Mesendoderm (in vitro differentiated cells): ENCODE measurements at regions not wholly inside any gene's neighbourhood (a gene's known extent, or its start where the extent isn't known, plus 50 kb on each side); places are given as distances from the start of the nearest gene placed in this dataset. TPM values are rescaled to one million over a fixed set of nuclear protein-coding genes. Genes with fewer than 3 reads are reported as not detected.

Experiments
- DNase-seq: peaks from one replicate; pipeline ENCODE4 v3.0.0; 2013
- H2AK5ac ChIP-seq: 2 replicates; pipeline ENCODE4 v1.6.1; 2013; ENCODE audit warnings: low read length, inconsistent platforms
- H2BK120ac ChIP-seq: 2 replicates; pipeline ENCODE4 v1.6.1; 2013; ENCODE audit warnings: low read depth, mild to moderate bottlenecking, low read length, moderate library complexity, mixed read lengths
- H2BK15ac ChIP-seq: replicated peaks from 2 replicates; pipeline ENCODE4 v1.6.1; 2013; ENCODE audit warnings: low read depth, mild to moderate bottlenecking, moderate library complexity
- H2BK5ac ChIP-seq: 2 replicates; pipeline ENCODE4 v1.6.1; 2013; ENCODE audit warnings: low read length, inconsistent platforms
- H3K18ac ChIP-seq: 2 replicates; pipeline ENCODE4 v1.6.1; 2013; ENCODE audit warnings: mild to moderate bottlenecking, low read length, mixed read lengths
- H3K23ac ChIP-seq: one replicate; pipeline ENCODE4 v1.6.1; 2013; ENCODE audit warnings: low read length
- H3K27ac ChIP-seq: 2 replicates; pipeline ENCODE4 v1.5.1; 2013; ENCODE audit warnings: low read depth, mild to moderate bottlenecking, inconsistent platforms, low read length, moderate library complexity
- H3K27me3 ChIP-seq: 2 replicates; pipeline ENCODE4 v1.6.1; 2013; ENCODE audit warnings: low read length, control low read depth, mild to moderate bottlenecking, inconsistent platforms; ENCODE audit not compliant: insufficient read depth, poor library complexity
- H3K36me3 ChIP-seq: 2 replicates; pipeline ENCODE4 v1.6.1; 2013; ENCODE audit warnings: low read length, inconsistent platforms; ENCODE audit not compliant: control insufficient read depth, insufficient read depth
- H3K4ac ChIP-seq: one replicate; pipeline ENCODE4 v1.6.1; 2013; ENCODE audit warnings: low read depth, mild to moderate bottlenecking, low read length, moderate library complexity
- H3K4me1 ChIP-seq: 2 replicates; pipeline ENCODE4 v1.6.1; 2013; ENCODE audit warnings: low read depth, low read length, inconsistent platforms; ENCODE audit not compliant: control insufficient read depth
- H3K4me2 ChIP-seq: 2 replicates; pipeline ENCODE4 v1.6.1; 2013; ENCODE audit warnings: low read length
- H3K4me3 ChIP-seq: 2 replicates; pipeline ENCODE4 v1.5.1; 2013; ENCODE audit warnings: mild to moderate bottlenecking, low read length
- H3K56ac ChIP-seq: one replicate; pipeline ENCODE4 v1.6.1; 2013; ENCODE audit warnings: low read length
- H3K79me1 ChIP-seq: 2 replicates; pipeline ENCODE4 v1.6.1; 2013; ENCODE audit warnings: low read length, inconsistent platforms
- H3K79me2 ChIP-seq: 2 replicates; pipeline ENCODE4 v1.6.1; 2013; ENCODE audit warnings: mild to moderate bottlenecking, low read length; ENCODE audit not compliant: control insufficient read depth, insufficient read depth
- H3K9ac ChIP-seq: 2 replicates; pipeline ENCODE4 v1.6.1; 2013; ENCODE audit warnings: low read length, inconsistent platforms
- H4K5ac ChIP-seq: one replicate; pipeline ENCODE4 v1.6.1; 2013; ENCODE audit warnings: low read length
- H4K8ac ChIP-seq: one replicate; pipeline ENCODE4 v1.6.1; 2013; ENCODE audit warnings: low read depth, mild to moderate bottlenecking, control low read depth, low read length, moderate library complexity
- WGBS: extraction: QIAGEN DNeasy Blood & Tissue Kit; methylation state at CpG from one replicate; pipeline ENCODE4 v1.1.7; 2013; ENCODE audit warnings: low lambda C conversion rate, missing lambda C conversion rate; ENCODE audit not compliant: insufficient coverage; ENCODE audit errors: extremely low coverage; 5-methylcytosine and 5-hydroxymethylcytosine counted together
- small RNA-seq: library from polyadenylated mRNA; stranded (forward); fragments of <200 nt; extraction: miRNeasy Mini kit (QIAGEN cat#:217004); gene quantifications from one replicate; pipeline ENCODE3, GENCODE V24; 2013; ENCODE audit not compliant: insufficient read depth

DNA sequence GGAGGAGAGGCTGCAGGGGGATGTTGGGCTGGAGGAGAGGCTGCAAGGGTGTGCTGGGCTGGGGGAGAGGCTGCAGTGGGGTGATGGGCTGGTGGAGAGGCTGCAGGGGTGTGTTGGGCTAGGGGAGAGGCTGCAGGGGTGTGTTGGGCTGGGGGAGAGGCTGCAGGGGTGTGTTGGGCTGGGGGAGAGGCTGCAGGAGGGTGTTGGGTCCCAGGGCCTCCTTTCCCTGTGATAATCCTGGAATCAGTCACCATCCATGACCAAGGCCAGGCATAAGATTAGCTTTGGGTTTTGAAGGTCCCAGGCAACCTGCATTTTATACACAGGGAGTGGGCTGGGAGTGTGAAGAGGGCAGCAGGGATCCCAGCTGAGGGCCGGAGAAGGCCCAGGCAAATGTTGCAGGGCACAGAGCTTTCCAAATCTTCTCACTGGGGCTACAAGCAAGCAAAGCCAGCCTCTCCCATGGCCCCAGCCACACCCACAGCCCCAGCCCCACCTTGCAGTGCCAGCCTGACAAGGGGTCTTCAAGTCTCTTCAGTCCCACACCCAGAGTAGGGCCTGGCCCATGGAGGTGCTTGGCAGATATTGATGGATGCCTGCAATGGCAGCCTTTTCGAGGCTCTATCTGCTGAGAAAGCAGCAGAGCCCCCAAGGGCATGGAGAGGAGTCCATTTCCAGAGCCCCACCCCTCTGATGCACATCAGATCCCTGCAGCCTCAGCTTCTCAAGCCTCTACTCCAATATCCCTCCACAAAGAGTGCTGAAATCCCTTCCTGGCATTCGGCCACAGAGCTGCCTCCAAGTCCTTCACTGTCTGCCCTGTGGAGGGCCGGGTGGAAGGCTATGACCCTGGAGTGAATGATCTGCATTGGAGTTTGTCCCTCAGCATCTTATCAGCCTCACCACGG lies 50.3 kb upstream of the GLI2 start:
- no peak overlapping the region for H4K8ac ChIP-seq
- no peak overlapping the region for H3K4ac ChIP-seq
- H3K4me2 ChIP-seq: no peak overlapping the region
- no CpG with 5 or more reads among the region's 5 CpGs for WGBS
- H2BK15ac ChIP-seq: no peak overlapping the region
- H3K18ac ChIP-seq: no peak overlapping the region
- H3K79me1 ChIP-seq: no peaks in the 10 kb centered on the region
- H3K4me3 ChIP-seq: no peak overlapping the region
- no peak overlapping the region for H3K56ac ChIP-seq
- no peak overlapping the region for H2AK5ac ChIP-seq
- H3K9ac ChIP-seq: no peak overlapping the region
- no peak overlapping the region for H3K23ac ChIP-seq
- H4K5ac ChIP-seq: no peak overlapping the region
- no peak overlapping the region for H2BK5ac ChIP-seq
- no peaks in the 10 kb centered on the region for H3K4me1 ChIP-seq
- no peaks in the 10 kb centered on the region for H3K36me3 ChIP-seq
- H3K27me3 ChIP-seq: no peaks in the 10 kb centered on the region
- H3K79me2 ChIP-seq: no peaks in the 10 kb centered on the region
- no peak overlapping the region for H3K27ac ChIP-seq
- no peak overlapping the region for H2BK120ac ChIP-seq
- DNase-seq: no peak

Small RNA genes in the stretch of these regions (small RNA-seq; reads per million reads assigned to genes)
- gene RF00019: not detected
